Limb (tissue), 2 donors: ENCODE measurements at regions not wholly inside any gene's neighbourhood (a gene's known extent, or its start where the extent isn't known, plus 50 kb on each side); places are given as distances from the start of the nearest gene placed in this dataset.

Experiments
- DNase-seq, 2 donors: peaks; one replicate each; pipeline ENCODE4 v3.0.0-alpha.2; 2016; ENCODE audit errors: extremely low spot score in 2 of 2

DNA sequence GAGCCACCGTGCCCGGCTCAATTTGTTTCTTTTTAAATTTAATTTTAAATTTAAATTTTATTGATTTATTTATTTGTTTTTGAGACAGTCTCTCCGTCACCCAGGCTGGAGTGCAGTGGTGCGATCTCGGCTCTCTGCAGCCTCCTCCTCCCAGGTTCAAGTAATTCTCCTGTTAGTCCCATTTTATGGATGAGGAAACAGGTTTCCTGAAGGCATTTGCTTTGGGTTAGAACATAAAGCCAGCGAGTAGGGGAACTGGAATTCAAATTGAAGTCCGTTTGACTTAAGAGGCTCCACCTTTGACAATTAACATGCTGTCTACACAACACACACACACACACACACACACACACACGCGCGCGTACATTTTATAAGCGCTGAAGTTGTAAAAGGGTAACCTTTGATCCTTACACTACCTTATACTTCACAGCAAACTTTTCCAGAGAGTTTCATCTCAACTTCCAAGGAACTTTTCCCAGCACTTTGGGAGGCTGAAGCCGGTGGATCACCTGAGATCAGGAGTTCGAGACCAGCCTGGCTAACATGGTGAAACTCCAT is 232.0 kb downstream of the BCAS1 start:
- DNase-seq = no peak

- DNase-seq = no peak
Measured at GRCh38 chr20:53837126-53837826, 233.1 kb downstream of the BCAS1 start.

DNA sequence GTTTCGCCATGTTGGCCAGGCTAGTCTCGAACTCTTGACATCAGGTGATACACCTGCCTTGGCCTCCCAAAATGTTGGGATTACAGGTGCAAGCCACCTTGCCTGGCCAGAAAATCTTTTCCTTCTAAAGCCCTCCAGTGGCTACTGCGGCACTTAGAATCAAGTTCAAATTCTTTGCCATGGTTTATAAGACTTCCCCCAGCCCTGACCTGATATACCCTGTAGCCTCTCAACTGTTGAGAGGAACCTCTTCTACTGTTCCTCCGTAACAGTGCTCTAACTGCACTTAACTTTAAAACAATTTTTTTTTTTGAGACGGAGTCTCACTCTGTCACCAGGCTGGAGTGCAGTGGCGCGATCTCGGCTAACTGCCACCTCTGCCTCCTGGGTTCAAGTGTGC is 235.6 kb downstream of the BCAS1 start:
- DNase-seq = no peak

GRCh38 chr20:53834062-53834442 is 236.3 kb downstream of the BCAS1 start:
- no peak for DNase-seq

DNA sequence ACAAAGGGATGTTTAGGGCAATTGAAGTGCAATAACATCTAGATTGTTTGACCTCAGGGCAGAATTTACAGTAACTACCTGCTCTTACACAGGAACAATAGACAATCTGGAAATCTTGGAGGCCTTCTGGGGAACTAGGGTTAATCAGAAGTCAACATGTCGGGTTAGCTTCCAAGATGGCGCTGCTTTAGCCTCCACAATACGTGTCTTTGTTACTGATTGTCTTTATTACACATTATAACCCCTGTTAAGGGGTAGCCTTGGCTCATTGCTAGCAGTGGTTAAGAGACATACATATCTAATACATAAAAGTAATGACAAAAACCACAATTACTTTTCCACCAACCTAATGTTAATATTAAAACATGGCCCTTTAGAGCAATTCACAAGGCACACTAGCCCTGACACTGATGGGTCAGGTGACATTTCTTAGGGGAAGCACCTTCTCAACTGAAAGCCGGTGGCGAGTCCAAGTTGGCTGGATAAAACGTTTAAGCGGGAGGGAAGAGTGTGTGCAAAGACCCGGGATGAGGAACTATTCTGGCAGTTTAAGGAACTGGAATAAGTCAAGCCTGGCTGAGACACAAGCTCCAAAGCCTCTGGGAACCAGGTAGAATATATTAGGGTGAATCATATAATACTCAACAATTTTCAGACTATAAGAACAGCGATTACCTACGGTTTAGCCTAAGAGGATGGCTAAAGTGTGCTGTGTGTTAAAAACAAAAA is 236.9 kb downstream of the BCAS1 start:
- DNase-seq = no peak

GRCh38 chr20:53832499-53832898 is 237.9 kb downstream of the BCAS1 start:
- DNase-seq = no peak

- no peak for DNase-seq
Measured at GRCh38 chr20:53831812-53832211, 238.2 kb upstream of the ZNF217 start.

- DNase-seq = no peak
Measured at GRCh38 chr20:53831228-53831627, 237.6 kb upstream of the ZNF217 start.

DNA sequence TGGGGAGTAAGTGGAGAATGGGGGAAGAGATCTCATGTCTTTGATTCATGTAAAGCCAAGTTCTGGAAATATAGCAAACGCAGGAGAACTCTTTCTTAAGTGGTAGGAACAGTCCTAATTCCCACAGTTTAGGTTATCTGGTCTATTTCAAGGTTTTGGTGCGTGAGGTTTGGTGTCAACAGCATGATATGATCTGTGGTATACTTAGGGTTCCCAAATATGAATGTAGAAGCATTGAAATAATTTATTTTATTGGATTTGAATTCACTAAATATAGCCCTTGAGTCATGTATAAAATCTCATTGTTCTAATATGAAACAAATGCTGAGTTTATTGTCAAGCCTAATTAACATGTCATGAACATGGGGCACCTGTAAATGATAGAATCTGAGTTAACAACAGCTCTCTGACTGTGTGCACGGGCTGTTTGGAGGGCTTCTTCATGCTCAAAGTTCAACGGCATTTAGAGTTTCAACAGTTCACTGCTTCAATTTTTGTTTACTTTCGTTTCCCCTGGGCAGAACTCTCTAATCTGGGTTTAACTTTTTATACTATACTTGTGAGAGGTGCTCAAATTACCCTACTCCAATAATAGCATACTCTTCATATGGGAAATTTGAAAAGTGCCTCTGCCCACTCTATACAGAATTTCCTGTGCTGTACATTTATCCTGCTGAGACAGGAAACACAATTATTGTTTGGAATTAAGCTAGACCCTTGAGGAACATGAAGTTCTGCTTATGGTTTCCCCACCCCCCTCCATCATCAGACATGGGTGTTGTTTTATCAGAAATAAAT is 236.3 kb upstream of the ZNF217 start:
- DNase-seq = peak in 1 of 2 donors; percentile 27

DNA sequence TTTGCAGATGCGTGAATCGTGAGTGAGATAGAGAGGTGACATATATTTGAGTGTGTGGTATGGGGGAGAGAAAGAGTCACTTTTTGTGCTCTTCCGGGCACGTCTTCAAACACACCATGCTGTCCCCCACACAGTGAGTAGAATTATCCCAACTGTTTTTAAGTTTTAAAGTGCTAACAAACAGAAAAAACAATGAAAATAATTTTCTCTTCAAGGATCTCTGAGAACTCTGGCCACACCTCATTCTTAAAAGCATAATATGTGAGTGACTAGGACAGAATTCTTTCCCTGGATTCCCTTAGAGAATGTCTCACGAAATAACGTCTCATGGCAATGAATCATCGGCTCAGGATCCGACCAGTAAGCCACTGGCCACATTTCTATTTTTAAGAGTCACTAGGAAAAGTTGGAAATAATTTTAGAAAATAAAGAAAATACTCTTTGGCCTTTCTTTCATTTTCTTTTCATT is 235.7 kb upstream of the ZNF217 start:
- peak in 1 of 2 donors; percentile 15 for DNase-seq

- DNase-seq = peak; percentile 37 to 85
Measured at GRCh38 chr20:53828682-53829254, 235.1 kb upstream of the ZNF217 start.

GRCh38 chr20:53828088-53828681 is 234.5 kb upstream of the ZNF217 start:
- peak in 1 of 2 donors; percentile 66 for DNase-seq

GRCh38 chr20:53827292-53828087 is 233.9 kb upstream of the ZNF217 start:
- no peak for DNase-seq

DNA sequence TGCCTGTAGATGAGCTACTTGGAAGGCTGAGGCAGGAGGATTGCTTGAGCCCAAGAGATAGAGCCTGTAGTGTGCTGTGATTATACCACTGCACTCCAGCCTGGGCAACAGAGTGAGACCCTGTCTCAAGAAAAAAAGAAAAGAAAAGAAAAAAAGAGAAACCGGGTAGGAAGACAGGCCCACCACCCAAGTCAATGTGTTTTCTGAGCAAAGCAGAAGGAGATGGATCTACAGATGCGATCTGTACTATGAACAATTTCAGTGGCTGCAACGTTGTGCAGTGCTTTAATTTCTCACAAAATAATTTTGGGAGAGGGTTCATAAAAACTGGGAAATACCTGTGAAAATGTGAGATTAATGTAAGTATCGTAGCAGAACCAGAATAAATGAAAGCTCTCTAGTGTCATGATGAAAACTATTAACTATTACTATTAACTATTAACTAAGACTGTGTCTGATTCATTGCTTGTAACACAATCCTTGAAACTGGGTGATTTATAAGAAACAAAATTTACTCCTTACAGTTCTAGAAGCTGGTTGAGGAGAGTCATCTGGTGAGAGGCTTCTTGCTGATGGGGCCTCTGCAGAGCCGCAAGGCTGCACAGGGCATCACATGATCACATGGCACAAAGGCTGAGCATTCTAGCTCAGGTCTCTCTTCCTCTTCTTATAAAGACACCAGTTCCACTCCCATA is 233.1 kb upstream of the ZNF217 start:
- no peak for DNase-seq

DNA sequence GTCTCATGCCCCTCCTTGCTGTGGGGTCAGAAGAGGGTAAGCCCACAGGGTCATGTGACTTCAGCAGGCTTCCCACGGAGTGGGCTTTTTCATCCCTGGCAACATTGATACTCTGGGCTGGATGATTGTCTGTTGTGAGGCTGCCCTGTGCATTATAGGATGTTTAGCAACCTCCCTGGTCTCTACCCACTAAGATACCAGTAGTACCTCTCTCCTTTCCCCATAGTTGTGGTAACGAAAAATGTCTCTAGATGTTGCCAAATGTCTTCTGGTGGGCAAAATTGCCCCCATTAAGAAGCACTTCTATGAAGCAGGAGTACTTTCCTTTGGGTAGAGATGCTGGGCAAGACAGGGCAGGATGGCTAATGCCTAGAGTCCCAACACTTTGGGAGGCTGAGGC is 232.5 kb upstream of the ZNF217 start:
- no peak for DNase-seq

GRCh38 chr20:53825282-53825681 is 231.6 kb upstream of the ZNF217 start:
- DNase-seq = no peak

- DNase-seq = no peak
Measured at GRCh38 chr20:53824779-53825178, 231.1 kb upstream of the ZNF217 start.

GRCh38 chr20:53823121-53823764 is 229.6 kb upstream of the ZNF217 start:
- no peak for DNase-seq

DNA sequence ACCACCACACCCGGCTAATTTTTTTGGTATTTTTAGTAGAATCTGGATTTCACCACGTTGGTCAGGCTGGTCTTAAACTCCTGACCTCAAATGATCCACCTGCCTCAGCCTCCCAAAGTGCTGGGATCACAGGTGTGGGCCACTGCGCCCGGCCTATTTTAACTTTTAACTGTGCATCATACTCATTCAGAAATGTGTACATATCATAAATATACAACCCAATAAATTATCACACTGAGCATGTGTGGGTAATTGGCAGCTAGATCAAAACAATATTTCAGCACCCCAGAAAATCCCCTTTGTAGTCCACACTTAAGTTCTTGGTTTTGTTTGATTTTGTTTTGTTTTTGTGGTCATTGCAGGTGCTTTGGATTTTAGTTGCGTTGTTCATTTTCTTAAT is 228.9 kb upstream of the ZNF217 start:
- no peak for DNase-seq
